GM12878 (cell line): ENCODE measurements at regions not wholly inside any gene's neighbourhood (a gene's known extent, or its start where the extent isn't known, plus 50 kb on each side); places are given as distances from the start of the nearest gene placed in this dataset.
"Not testable (repeated sequence)": the region's sequence is repeated elsewhere in the genome, so short reads cannot be mapped to it uniquely, and the experiment has no call there.

Source experiments
- ATAC-seq: fragments of 200-7000 bp; cut with Tn5 transposase; 3 replicates; pipeline ENCODE4 v1.9.1; 2020; ENCODE audit warnings: mild to moderate bottlenecking, moderate library complexity
- BruUV-seq: library from RNA; stranded (reverse); fragments of 400-500 nt; replicated peaks from 2 replicates; lab custom pipeline; 2021; lab: Mats Ljungman, UMichigan
- CTCF ChIA-PET: fragments of 300-600 bp; sonication (Branson Sonifier 250); formaldehyde crosslinking; extraction: SDS; loops from one replicate; lab custom pipeline; 2021; ENCODE audit warnings: inconsistent platforms; lab: Yijun Ruan, JAX
- POLR2A ChIA-PET: fragments of 350-600 bp; formaldehyde crosslinking; extraction: SDS; loops from one replicate; lab custom pipeline; 2021; ENCODE audit warnings: inconsistent platforms; lab: Charles Lee
- RAD21 ChIA-PET: fragments of 300-600 bp; sonication (Branson Sonifier 250); formaldehyde crosslinking; loops from one replicate; lab custom pipeline; 2023; ENCODE audit warnings: antibody characterized with exemption; ENCODE audit not compliant: unreplicated experiment; lab: Charles Lee
- SMC1A ChIA-PET: fragments of 300-600 bp; sonication (Branson Sonifier 250); formaldehyde crosslinking; loops from one replicate; lab custom pipeline; 2023; ENCODE audit not compliant: unreplicated experiment, uncharacterized antibody; lab: Charles Lee
- DNase-seq: peaks from one replicate; pipeline ENCODE4 v3.0.0-alpha.2; 2011; ENCODE audit warnings: low read depth, low spot score
- FAIRE-seq: peaks from 3 replicates; lab custom pipeline; 2011; peaks lifted over from hg19 to GRCh38; lab: Jason Lieb, UNC
- H2AFZ ChIP-seq: 2 replicates; pipeline ENCODE4 v1.6.0; 2011; ENCODE audit warnings: low read depth, low read length, control low read depth; ENCODE audit not compliant: control insufficient read depth
- H3K27ac ChIP-seq: 2 replicates; pipeline ENCODE4 v1.5.1; 2011; ENCODE audit warnings: control low read depth; ENCODE audit not compliant: control insufficient read depth, insufficient read depth
- H3K27me3 ChIP-seq, 2 experiments: replicated peaks in 1 of 2; 2 replicates each; pipeline versions ENCODE4 v1.6.0 to v1.6.1; 2011; ENCODE audit warnings: low read length in 1 of 2; ENCODE audit not compliant: control insufficient read depth in 2 of 2, insufficient read depth in 2 of 2
- H3K36me3 ChIP-seq, 2 experiments: 2 replicates each; pipeline ENCODE4 v1.5.1; 2011; ENCODE audit warnings: low read length in 1 of 2; ENCODE audit not compliant: control insufficient read depth in 2 of 2, insufficient read depth in 2 of 2
- H3K4me1 ChIP-seq: 2 replicates; pipeline ENCODE4 v1.6.1; 2011; ENCODE audit warnings: mild to moderate bottlenecking, low read length, moderate library complexity, mixed read lengths; ENCODE audit not compliant: control insufficient read depth, insufficient read depth
- H3K4me2 ChIP-seq: 2 replicates; pipeline ENCODE4 v1.6.0; 2011; ENCODE audit warnings: control low read depth; ENCODE audit not compliant: control insufficient read depth, insufficient read depth
- H3K4me3 ChIP-seq: fragments of 200-600 bp; sonication (generic); 2 replicates; pipeline ENCODE4 v1.5.1; 2016
- H3K79me2 ChIP-seq: 2 replicates; pipeline ENCODE4 v1.6.0; 2011; ENCODE audit warnings: low read length; ENCODE audit not compliant: control insufficient read depth, insufficient read depth
- H3K9ac ChIP-seq: 2 replicates; pipeline ENCODE4 v1.8.0; 2011; ENCODE audit warnings: low read length, control low read depth, mixed read lengths; ENCODE audit not compliant: control insufficient read depth, insufficient read depth
- H3K9me3 ChIP-seq: replicated peaks from 3 replicates; pipeline ENCODE4 v1.5.1; 2011; ENCODE audit warnings: mild to moderate bottlenecking, low read length; ENCODE audit not compliant: control insufficient read depth, insufficient read depth
- H4K20me1 ChIP-seq: 2 replicates; pipeline ENCODE4 v1.6.0; 2011; ENCODE audit not compliant: control insufficient read depth, insufficient read depth
- MLLT1 ChIP-seq: fragments of 450-650 bp; IDR thresholded peaks from 2 replicates; pipeline ENCODE4 v1.6.1; 2016; ENCODE audit warnings: mild to moderate bottlenecking
- POLR2AphosphoS5 ChIP-seq: IDR thresholded peaks from 2 replicates; pipeline ENCODE4 v1.6.1; 2011; ENCODE audit warnings: mild to moderate bottlenecking, low read length, inconsistent platforms
- ZBTB40 ChIP-seq: fragments of 450-650 bp; IDR thresholded peaks from 2 replicates; pipeline ENCODE4 v1.6.1; 2016; ENCODE audit warnings: mild to moderate bottlenecking, moderate library complexity, borderline replicate concordance
- WGBS: methylation state at CpG from one replicate; pipeline ENCODE4 v1.1.6; 2016; ENCODE audit warnings: low lambda C conversion rate; ENCODE audit not compliant: insufficient replicate concordance, insufficient coverage; ENCODE audit errors: missing lambda C conversion rate; 5-methylcytosine and 5-hydroxymethylcytosine counted together
- in situ Hi-C: fragments of 300-500 bp; cut with MboI; formaldehyde crosslinking; loops from 9 replicates; pipeline ENCODE4 v1.14.3; 2018; ENCODE audit warnings: mixed read lengths
- intact Hi-C: fragments of 100-400 bp; cut with micrococcal nuclease; formaldehyde crosslinking; loops from one replicate; pipeline ENCODE4 v1.14.2; 2022; ENCODE audit not compliant: unreplicated experiment

GRCh38 chr12:94817201-94817600 lies 166.8 kb upstream of the TMCC3 start:
- WGBS = under 1% methylated on average over 15 of the region's 15 CpGs
- peak; percentile 93 for TF ChIP-seq MLLT1
- peak; percentile 10; the same call in 1 of the 2 replicates for TF ChIP-seq ZBTB40
- TF ChIP-seq POLR2AphosphoS5 = 0 out of 2 replicates have a peak, but pooled peaks have one; percentile 23
- ChIA-PET POLR2A (interaction anchor here (0.6 to 10.3 kb wide), 12 partner anchors 9 to 543 kb away, joined by 3 to 96 read pairs (median 6); partner anchors contain the start of gene NDUFA12), RAD21 (interaction anchor here (0.7 to 13.1 kb wide), 19 partner anchors 8 to 256 kb away, joined by 3 to 205 read pairs (median 6); partner anchors contain the start of gene NR2C1), CTCF (interaction anchor here (1.2 to 8.0 kb wide), 8 partner anchors 13 to 195 kb away, joined by 3 to 133 read pairs (median 6); no protein-coding TSS in a partner anchor), SMC1A (interaction anchor here (0.6 to 11.8 kb wide), 21 partner anchors 9 to 547 kb away, joined by 3 to 243 read pairs (median 6); no protein-coding TSS in a partner anchor)
- Histone ChIP-seq H3K9me3 (peaks cover 43% of the 10 kb centered on the region), H3K4me2 (peak overlapping the region; percentile 68), H3K4me1 (peaks cover 54% of the 10 kb centered on the region), H3K9ac (peak overlapping the region; percentile 42), H3K79me2 (peaks cover 93% of the 10 kb centered on the region), H3K4me3 (peak overlapping the region; percentile 53; the same call in 1 of the 2 replicates), H3K27ac (peak overlapping the region; percentile 99)
- not testable (repeated sequence) for H3K27me3 ChIP-seq, DNase-seq, H3K36me3 ChIP-seq, ATAC-seq, H4K20me1 ChIP-seq, BruUV-seq, FAIRE-seq, H2AFZ ChIP-seq
- intact Hi-C loops (loop anchor here (5.0 kb wide), 1 partner anchor 195 kb away; no protein-coding TSS in a partner anchor), in situ Hi-C loops (loop anchor here (25.0 kb wide), 1 partner anchor 1855 kb away; no protein-coding TSS in a partner anchor)

GRCh38 chr12:94816746-94817145 lies 166.4 kb upstream of the TMCC3 start:
- intact Hi-C loops (loop anchor here (1.0 to 5.0 kb wide), 2 partner anchors 59 to 194 kb away; no protein-coding TSS in a partner anchor), in situ Hi-C loops (loop anchor here (25.0 kb wide), 1 partner anchor 1854 kb away; no protein-coding TSS in a partner anchor)
- BruUV-seq, H4K20me1 ChIP-seq, H3K27me3 ChIP-seq, DNase-seq, H3K36me3 ChIP-seq, FAIRE-seq, H2AFZ ChIP-seq: not testable (repeated sequence)
- peak; percentile 6; the same call in 2 of the 3 replicates for ATAC-seq
- Histone ChIP-seq H3K27ac (peak overlapping the region; percentile 99), H3K9me3 (peaks cover 45% of the 10 kb centered on the region), H3K79me2 (peaks cover 93% of the 10 kb centered on the region), H3K4me3 (peak overlapping the region; percentile 53; the same call in 1 of the 2 replicates), H3K4me1 (peaks cover 54% of the 10 kb centered on the region), H3K4me2 (peak overlapping the region; percentile 68), H3K9ac (peak overlapping the region; percentile 42)
- WGBS = 0% methylated on average over 5 of the region's 5 CpGs
- POLR2A ChIA-PET = interaction anchor here (0.6 to 10.3 kb wide), 14 partner anchors 8 to 543 kb away, joined by 3 to 96 read pairs (median 5); partner anchors contain the start of gene NDUFA12
- SMC1A ChIA-PET = interaction anchor here (0.7 to 11.8 kb wide), 16 partner anchors 8 to 547 kb away, joined by 3 to 243 read pairs (median 10); no protein-coding TSS in a partner anchor
- RAD21 ChIA-PET = interaction anchor here (1.1 to 13.1 kb wide), 15 partner anchors 8 to 257 kb away, joined by 3 to 205 read pairs (median 7); partner anchors contain the start of gene NR2C1
- CTCF ChIA-PET = interaction anchor here (1.0 to 8.0 kb wide), 8 partner anchors 13 to 195 kb away, joined by 3 to 133 read pairs (median 6); no protein-coding TSS in a partner anchor
